ENCODE measurements at regions not wholly inside any gene's neighbourhood (a gene's known extent, or its start where the extent isn't known, plus 50 kb on each side); places are given as distances from the start of the nearest gene placed in this dataset.
"Not testable (repeated sequence)": the region's sequence is repeated elsewhere in the genome, so short reads cannot be mapped to it uniquely, and the experiment has no call there.

DNA sequence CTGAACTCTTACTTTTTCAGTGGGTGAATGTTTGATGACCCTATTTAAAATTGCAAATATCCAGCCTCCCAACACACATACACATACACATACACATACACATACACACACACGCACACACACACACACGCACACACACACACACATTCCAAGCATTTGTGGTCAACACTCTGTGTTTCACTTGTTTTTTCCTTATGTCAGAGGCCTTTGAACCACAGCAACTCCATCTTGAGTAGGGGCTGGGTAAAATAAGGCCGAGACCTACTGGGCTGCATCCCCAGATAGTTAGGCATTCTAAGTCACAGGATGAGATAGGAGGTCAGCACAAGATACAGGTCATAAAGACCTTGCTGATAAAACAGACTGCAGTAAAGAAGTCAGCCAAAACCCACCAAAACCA, 56.6 kb upstream of the BDP1 start:
- TF ChIP-seq POLR2A (IDR thresholded peaks at IDR 0.05; ENCODE audit: extremely low read depth, insufficient read length); CTCF (IDR thresholded peaks at IDR 0.05; ENCODE audit: low read depth, low read length): not testable (repeated sequence)
- TF ChIP-seq, protein P1, sequence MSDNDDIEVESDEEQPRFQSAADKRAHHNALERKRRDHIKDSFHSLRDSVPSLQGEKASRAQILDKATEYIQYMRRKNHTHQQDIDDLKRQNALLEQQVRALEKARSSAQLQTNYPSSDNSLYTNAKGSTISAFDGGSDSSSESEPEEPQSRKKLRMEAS (IDR thresholded peaks at IDR 0.05; ENCODE audit: low read depth, low read length), result not testable (repeated sequence)

Measured in NB4 (cell line).